ENCODE measurements at regions not wholly inside any gene's neighbourhood (a gene's known extent, or its start where the extent isn't known, plus 50 kb on each side); places are given as distances from the start of the nearest gene placed in this dataset.

DNA sequence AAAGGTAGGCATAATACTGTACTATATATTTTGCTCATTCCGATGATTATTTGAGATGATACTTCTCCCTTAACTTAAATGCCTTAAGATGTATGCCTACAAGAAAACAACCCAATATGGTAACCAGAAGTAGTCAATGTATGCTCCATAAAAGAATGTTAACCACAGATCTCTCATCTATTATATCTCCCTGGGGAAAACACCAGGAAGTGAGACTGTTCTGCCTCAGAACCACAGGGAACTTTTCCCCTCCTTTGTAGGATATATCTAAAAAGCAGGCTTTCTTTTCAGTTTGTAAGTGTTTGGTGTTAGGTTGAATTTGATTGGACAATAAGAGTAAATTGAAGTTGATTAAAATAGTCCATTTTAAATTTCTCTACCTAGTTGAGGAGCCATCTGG, 1160.5 kb upstream of the NXPH2 start:
- no peak for DNase-seq

DNA sequence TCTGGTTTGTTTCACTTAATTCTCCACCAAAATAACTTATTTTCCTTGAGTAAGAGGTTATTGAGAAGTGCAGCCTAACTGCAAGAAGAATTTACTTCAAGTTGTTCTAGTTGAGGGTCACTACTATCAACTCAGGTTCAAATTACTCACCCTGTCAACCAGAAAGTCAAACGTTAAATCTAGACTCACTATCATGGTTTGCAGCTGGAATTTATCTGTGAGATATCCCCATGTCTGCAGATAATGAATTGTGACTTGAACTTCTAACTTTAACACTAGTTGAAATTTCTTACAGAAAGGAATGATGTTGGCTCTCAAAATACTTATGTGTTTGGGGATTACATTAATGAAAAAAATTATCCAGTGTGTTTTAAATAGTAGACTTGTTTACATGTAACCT, 1145.7 kb upstream of the NXPH2 start:
- no peak for DNase-seq

DNA sequence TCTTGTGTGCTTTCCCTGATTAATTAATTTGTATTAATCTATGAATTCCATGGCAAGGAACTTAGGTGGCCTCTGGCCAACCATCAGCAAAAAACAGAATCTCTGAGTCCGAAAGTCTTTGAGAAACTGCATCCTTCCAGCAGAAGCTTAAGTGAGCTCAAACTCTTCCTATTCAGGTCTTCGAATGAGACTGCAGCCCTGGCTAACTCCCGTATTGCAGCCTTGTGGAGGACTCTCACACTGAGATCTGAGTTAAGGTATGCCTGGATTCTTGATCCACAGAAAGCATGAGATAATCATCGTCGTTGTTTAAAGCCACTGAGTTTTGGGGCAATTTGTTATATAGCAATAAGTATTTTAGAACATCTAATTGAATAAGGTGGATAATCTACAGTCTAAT, 1143.9 kb upstream of the NXPH2 start:
- no peak for DNase-seq

DNA sequence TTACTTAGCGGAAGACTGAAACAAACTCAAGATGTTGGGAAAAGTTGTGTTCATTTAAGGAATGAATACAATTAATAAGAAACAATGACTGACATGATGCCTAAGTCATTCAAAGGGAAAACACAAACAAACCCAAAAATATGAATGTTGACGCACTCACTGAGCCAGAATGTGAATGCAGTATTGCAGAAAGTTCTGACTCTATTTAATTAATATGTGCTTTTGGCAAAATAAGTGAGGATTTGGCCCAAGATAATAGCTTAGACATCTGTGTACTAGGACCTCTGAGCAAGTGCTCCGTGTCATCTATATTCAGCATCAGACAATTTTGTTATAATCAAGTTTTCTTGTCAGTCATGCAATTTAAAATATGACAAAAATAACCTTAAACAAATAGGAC, 1138.8 kb upstream of the NXPH2 start:
- DNase-seq: no peak

DNA sequence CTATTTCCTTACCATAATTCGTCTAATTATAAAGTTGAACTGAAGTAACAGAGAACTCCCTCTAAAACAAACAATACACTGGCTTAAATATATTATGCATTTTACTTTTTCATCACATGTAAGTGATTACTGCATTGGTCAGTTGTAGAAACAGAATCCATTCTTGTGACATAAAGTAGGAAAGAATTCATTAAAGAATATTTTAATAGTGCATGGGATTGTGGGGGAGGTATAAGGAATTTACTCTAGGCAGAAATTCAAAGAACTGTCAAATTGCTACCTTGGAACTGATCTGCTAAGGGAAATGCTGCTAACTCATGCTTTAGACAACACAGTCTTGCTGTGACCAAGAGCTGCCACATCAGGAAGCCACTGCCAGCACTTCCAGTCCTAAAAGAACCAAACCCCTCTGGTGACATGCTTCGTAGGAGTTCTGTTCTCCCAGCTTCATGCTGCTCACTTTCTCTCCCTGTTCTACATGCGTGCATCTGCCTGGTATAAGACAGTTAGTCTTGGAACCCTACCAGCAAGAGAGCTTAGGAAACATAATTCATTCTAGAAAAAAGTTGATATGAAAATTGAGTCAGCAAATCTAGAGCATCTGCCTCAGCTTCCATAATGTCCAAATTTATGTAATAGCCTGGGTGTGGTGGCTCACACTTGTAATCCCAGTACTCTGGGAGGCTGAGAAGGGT, 1137.6 kb upstream of the NXPH2 start:
- DNase-seq: no peak

DNA sequence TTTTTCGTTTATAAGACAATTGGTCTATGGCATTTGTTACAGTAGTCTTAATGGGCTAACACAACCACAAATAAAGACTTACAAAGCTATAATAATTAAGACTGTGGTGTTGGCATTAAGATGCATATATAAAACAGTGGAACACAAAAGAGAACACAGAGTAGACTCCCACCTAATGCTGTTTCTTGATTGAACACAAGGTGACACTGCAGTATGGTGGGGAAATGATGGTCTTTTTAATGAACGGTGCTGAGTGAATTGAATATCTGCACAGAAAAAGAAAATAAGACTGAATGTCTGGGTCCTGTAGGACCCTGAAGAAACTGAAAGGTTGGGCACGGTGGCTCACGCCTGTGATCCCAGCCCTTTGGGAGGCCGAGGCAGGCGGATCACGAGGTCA, 1136.6 kb upstream of the NXPH2 start:
- DNase-seq: no peak

DNA sequence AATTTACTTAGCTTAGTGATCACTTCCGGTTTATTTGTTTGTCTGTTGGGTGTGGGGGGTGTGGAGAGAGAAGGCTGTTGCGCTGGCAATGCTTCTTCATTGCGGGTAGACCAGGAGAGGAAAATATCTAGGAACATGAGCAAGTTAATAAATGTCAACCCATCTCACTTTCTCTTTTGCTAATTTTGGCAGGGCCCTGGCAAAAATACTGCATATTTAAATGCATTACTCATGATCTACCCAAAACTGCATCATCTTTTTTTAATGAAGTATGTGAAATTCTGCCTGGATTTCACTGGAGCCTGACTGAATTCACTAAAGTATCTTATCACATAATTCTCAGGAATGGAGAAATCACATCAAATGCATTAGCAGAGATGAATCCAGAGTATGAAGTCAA, 1131.0 kb upstream of the NXPH2 start:
- DNase-seq: no peak

DNA sequence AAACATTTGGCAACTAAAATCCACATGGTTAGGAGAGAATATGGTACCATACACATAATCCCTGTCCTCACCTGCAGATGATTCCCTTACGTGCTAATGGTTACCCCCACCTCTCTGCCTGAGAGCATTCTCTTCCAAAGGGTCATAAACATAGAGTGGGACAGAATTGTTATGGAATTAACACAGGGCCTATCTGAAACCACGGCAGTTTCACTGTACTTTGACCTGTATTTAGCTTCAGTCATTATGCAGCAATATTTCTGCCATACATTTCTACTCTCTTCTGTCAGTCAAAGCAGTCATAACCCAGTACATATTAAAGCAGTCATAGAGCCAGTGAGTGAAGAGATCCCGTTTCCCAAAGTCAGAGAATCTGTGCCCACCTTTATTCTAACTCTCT, 1128.9 kb upstream of the NXPH2 start:
- DNase-seq: no peak

DNA sequence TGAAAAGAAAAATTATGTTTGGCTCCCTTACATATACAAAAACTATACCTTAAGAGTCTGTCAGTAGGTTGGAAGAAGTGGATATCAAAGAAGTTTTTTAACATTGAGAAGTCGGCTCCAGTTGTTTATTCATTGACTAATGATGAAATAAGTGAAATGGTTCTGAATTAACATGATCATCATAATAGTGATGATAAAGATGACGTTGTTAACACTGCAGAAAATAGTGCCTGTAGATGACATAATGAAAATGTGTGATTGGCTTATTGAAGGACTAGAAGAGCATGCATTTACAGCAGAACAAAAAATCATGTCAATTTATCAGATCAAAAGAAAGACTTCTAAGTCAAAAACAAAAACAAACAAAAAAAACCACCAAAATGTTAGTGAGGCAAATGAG, 1125.4 kb upstream of the NXPH2 start:
- DNase-seq: no peak

DNA sequence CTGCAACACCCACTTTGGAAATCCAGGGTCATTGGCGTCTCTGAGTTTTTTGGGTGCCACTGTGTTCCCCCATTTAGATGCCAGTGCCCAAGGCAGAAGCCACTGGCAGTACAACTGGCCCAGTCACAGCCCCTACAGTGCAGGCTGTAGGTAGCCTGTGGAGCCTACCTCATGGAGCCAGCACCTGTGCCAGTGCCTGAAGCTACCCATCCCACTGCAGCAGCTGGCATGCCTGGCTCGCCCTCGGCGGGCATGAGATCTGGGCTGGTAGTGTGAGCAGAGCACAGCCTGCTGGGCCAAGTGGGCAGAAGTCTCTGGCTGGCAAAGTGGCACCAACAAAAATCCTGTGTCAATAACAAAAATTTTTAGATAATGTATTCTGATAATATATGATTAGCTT, 1111.4 kb upstream of the NXPH2 start:
- DNase-seq: no peak

DNA sequence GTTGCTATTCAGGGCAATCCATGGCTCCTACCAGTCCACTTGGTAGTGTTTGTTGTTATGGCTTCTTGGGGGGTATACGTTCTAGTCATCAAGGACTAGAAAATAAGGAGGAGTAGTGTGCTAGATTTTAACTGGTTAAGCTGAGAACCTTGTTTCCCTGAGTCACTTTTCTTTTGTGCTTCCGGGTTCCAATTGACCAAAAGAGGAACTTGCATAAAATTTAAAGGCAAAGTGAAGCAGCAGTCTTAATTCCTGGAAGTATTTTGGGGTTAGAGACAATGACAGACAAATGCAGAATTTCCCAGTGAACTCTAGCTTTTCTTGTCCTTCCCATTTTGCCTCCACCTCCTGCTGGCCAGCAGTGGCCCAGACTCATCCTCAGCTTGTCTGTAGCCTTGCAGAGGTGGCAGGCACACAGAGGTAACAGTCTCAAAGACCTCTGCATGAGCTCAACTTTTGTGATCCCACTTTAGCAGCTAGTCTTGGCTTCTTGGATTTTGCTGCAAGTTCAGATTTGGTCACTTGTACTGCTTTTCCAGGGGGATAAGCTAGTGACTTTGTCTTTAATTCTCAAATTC, 1105.8 kb upstream of the NXPH2 start:
- DNase-seq: no peak

DNA sequence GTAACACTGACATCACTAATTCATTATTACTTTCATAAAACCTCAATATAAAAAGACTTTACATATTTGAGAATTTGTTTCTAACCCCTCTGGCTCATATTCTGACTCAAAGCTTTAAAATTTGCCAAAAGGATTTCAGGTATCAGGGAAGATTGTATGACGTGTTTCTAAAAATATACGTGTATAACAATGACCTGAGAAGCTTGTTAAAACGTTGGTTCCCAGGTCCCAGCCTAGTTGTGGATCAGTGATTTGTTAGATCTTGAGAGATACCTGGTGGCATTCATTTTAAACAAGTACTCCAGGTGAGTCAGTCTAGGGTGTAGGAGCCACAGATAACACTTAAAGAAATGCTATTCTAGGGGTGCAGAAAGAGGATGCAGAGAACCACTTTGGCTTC, 1096.8 kb upstream of the NXPH2 start:
- DNase-seq: no peak

DNA sequence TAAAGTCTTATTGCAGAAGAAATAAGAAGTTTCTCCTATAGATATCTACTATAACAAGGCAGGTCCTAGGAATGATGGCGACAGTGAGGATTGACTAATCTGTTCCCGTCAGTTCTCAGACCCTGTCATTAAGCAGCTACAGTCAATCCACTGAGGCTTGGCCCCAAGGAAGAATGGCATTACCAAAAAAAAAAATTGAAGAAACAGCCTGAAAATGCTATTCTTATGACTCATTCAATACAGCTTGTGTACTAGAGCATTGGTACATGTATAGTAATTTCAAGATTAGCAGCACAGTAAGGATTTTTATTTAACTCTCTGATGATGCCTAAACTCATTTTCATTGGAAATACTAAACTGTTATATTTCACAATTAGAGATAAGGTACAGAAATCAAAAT, 1096.1 kb upstream of the NXPH2 start:
- no peak for DNase-seq

DNA sequence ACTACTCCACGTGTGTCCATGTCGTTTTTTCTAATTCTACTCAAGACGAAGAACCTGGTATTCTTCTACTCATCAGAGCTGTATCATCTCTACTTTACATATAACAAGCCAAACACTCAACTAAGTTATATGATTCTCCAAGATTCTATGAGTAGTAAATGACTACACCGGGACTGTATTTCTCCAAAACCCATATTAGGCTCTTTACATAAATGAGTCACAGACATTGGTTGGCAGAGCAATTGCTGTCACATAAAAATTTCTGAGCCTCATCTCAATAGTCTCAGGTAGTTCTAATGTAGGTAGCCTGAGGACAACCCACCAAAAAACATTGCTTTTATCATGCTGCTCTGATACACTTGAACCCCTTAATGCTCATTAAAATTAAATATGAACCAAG, 1092.3 kb upstream of the NXPH2 start:
- DNase-seq: no peak

DNA sequence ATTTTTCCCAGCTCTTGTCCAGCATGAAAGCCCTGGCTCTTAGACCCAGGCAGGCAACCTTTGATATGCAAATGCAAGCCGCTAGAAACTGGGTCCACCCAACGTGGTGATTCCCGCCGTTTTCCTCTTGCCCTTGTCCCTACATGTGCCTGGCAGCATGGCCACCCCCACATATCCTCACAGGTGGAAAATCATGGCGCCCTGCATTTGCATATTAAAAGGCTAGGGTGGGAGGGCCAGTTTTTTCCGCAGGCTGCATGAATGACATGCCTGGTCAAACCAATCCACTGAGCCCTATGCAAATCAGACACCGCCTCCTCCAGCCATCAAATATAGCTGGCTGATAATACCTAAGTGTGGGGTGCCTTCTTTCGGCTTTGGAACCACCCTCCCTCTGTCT, 1091.8 kb upstream of the NXPH2 start:
- no peak for DNase-seq

DNA sequence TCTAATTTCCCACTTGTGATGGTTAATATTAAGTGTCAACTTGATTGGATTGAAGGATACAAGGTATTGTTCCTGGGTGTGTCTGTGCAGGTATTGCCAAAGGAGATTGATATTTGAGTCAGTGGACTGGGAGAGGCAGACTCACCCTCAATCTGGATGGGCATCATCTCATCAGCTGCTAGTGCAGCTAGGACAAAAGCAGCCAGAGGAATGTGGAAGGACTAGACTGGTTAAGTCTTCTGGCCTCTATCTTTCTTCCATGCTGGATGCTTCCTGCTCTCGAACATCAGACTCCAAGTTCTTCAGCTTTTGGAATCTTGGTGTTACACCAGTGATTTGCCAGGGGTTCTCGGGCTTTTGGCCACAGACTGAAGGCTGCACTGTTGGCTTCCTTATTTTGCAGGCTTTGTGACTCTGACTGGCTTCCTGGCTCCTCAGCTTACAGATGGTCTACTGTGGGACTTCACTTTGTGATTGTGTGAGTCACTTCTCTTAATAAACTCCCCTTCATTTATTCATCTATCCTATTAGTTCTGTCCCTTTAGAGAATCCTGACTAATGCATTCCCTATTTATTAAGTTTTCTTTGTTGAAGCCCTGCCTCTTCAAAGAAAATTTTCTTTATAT, 1087.5 kb upstream of the NXPH2 start:
- no peak for DNase-seq

DNA sequence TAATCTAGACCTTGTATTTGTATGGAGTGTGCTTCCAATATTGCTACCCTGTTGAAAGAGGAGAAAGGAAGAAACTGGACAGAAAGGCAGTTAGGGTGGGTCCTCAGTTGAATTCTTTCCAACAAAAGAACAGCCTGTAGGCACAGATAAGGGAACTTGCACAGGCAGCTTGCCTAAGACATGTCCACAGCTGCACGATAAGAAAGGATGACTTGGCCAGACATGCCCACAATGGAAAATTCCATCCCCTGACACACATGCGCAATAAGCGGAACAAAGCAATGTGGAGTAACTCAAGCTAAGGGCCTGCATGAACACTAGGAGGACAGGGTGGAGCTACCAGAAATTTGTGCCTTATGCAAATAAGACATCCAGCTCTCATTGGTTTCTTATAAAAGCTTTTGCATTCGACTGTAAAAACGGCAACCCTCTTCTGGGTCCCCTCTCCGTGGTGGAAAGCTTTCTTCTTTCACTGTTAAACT, 1084.7 kb upstream of the NXPH2 start:
- no peak for DNase-seq

DNA sequence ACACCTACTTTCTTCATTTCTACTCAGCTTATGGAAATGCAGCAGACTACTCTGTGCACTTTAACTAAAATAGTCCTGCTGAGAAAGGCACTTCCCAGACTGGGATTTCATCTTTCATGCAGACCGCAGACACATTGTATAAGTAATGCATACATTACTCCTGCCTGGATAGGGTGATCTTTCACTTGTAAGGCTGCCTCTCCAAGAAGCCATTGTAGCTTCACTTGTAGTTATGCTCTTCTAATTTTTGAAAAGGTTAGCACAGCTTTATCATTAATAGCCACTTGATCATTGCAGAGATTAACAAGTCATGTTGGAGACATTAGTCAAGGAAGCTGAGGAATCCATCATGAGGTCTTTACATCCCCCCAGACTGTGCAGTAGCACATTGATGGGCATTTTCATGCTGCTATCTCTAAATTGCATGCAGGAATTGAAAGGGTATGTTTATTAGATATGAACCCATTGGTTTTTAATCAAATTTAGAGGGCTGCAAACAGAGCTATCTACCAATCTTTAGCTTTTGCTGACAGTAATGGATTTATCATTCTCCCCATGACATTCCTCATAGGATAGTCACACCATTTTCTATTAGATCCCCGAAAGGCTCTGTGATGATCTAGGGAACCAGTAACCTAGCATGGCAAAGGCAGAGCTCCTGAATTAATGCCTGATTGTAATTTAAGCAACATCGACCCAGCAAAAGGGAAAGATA, 1074.7 kb upstream of the NXPH2 start:
- no peak for DNase-seq

DNA sequence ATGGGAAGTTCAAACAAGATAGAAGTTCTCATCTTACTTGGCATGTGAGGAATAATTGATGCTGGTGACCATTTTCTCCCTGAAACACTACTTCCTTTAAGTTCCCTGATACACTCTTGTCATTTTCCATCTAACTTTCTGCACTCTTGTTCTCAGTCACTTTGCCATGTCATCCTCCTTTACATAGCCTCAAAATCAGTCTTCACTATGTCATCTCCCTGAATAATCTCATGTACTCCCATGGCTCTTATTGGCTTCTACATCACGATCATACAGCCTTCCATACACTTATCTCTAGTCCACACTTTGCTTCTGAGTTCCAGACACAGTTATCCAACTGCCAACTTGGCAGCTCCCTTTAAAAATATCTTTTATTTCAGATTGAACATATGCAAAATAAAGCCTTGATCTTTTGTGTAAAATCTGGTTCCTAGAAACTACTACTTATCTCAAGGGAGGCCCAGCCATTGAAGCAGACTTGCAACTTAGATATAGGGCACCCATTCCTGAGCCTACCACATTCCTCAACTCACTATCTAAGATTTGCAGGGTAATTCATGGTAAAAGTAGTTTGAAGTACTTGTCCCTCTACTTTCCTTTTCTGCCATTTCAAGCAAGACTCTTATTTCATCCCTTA, 1070.2 kb upstream of the NXPH2 start:
- DNase-seq: no peak

DNA sequence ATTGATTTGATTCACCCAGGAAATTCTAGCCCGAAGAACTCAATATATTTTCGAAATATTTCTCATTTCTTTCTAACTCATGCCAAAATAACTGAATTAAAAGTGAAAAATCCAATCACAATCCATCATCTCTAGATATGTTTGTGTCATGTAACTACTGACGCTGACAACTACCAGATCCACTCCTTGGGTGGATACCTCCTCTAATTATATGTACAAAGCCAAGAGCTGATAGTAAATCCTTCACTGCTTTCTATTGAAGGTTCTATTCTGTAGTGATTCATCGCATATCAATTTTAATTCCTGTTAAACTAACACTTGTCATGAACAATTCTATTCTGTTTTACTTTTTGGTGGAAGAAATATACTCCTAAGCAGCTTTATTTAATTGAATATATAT, 1056.6 kb upstream of the NXPH2 start:
- no peak for DNase-seq

DNA sequence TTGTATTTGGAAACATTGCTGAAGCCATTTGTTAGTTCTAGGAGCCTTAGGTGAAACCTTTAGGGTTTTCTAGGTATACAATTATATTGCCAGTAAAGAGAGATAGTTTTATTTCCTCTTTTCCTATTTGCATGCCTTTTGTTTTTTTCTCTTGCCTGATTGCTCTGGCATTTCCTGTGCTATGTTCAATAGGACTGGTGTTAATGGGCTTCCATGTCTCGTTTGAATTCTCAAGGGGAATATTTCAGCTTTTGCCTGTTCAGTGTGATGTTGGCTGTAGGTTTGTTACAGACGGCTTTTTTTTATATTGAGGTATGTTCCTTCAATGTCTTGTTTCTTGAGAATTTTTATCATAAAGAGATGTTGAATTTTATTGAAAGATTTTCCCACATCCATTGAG, 1054.9 kb upstream of the NXPH2 start:
- no peak for DNase-seq

DNA sequence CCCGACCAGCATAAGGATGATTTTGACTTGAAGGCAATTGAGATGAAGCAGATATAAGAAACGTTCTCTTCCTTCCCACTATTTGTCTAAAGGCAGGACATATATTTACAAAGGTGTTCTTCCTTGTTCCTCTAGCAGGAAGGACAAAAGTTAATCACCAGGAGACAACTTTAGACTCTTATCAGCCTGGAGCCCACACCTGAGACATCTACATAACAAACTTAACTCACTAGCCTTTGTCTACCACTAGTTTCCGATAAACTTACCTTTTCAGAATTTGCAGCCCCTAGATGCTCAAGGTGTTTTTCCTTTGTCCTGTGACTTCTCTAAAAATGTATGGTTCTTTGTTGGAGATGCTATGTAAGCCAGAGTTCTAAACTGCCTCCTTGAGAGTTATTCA, 1047.8 kb upstream of the NXPH2 start:
- no peak for DNase-seq

DNA sequence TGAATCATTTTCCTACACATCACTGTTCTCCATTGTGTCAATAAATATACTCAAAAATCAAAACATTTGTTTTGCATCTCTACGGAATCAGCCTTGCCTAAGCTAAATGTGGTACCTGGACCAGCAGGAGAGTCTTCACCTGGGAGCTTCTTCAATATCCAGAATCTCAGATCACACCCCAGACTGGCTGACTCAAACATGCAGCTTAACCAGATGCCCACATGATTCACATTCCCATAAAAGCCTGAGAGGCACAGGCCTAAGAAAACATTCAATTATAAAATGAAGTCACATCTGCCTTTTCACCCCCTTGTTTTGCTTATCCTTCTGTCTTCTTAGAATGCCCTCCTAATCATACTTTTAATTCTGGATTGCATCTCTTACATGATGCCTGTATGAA, 1045.5 kb upstream of the NXPH2 start:
- DNase-seq: no peak

Measured in hindlimb muscle (tissue), 1 donor.